T-cell (primary cell): ENCODE measurements at regions not wholly inside any gene's neighbourhood (a gene's known extent, or its start where the extent isn't known, plus 50 kb on each side); places are given as distances from the start of the nearest gene placed in this dataset.

Source experiments
- ATAC-seq, 4 experiments: fragments of 200-7000 bp in 3 of 4; fragments of 150-1000 bp in 1 of 4; cut with Tn5 transposase; replicated peaks in 1 of 4; 1 replicate in 3 of 4; 2 replicates in 1 of 4; pipeline ENCODE4 v1.10.0; 2021; ENCODE audit warnings: moderate library complexity in 3 of 4, mild to moderate bottlenecking in 2 of 4, moderate number of reproducible peaks in 1 of 4
- CTCF ChIA-PET, 2 donors: fragments of 300-600 bp; sonication (Branson Sonifier 250); formaldehyde crosslinking; loops; one replicate each; lab custom pipeline; 2022; ENCODE audit warnings: antibody characterized with exemption in 2 of 2; lab: Charles Lee
- POLR2A ChIA-PET, 2 donors: fragments of 300-600 bp; sonication (Branson Sonifier 250); formaldehyde crosslinking; loops; one replicate each; lab custom pipeline; 2022; ENCODE audit warnings: antibody characterized with exemption in 2 of 2; lab: Charles Lee
- DNase-seq, 35 experiments: peaks; one replicate each; pipeline versions ENCODE4 v3.0.0 to v3.0.0-alpha.2; 2013 to 2023
- H3K27ac ChIP-seq: one replicate; pipeline ENCODE4 v1.5.1; 2013; ENCODE audit warnings: low read length
- H3K27me3 ChIP-seq, 2 experiments: replicated peaks in 1 of 2; 1 replicate in 1 of 2; 2 replicates in 1 of 2; pipeline versions ENCODE4 v1.6.1 to v1.7.0; 2013; ENCODE audit warnings: low read length in 1 of 2, mixed read lengths in 1 of 2; ENCODE audit not compliant: control insufficient read depth in 2 of 2, insufficient read depth in 2 of 2; ENCODE audit errors: extremely low read depth in 1 of 2
- H3K36me3 ChIP-seq, 2 donors: 1 replicate in 1 of 2; 2 replicates in 1 of 2; pipeline versions ENCODE4 v1.6.1 to v1.7.0; 2013; ENCODE audit warnings: low read length in 1 of 2; ENCODE audit not compliant: control insufficient read depth in 2 of 2, insufficient read depth in 1 of 2; ENCODE audit errors: extremely low read depth in 1 of 2
- H3K4me1 ChIP-seq, 2 experiments: 1 replicate in 1 of 2; 2 replicates in 1 of 2; pipeline versions ENCODE4 v1.6.1 to v1.7.0; 2013; ENCODE audit warnings: low read length in 2 of 2, mixed read lengths in 1 of 2; ENCODE audit not compliant: insufficient read depth in 2 of 2, control insufficient read depth in 1 of 2; ENCODE audit errors: extremely low read depth in 1 of 2
- H3K4me3 ChIP-seq, 2 donors: 1 replicate in 1 of 2; 2 replicates in 1 of 2; pipeline versions ENCODE4 v1.5.1 to v1.7.0; 2013; ENCODE audit warnings: mild to moderate bottlenecking in 2 of 2, low read length in 1 of 2, moderate library complexity in 1 of 2; ENCODE audit not compliant: control insufficient read depth in 1 of 2; ENCODE audit errors: extremely low read depth in 1 of 2
- H3K9me3 ChIP-seq: 2 replicates; pipeline ENCODE4 v1.7.0; 2013
- H3K27ac Mint-ChIP-seq, 2 donors: one replicate each; pipeline ENCODE4 v1.8.0; 2020 to 2021; ENCODE audit warnings: mild to moderate bottlenecking in 2 of 2, mixed read lengths in 2 of 2
- H3K27me3 Mint-ChIP-seq, 2 donors: one replicate each; pipeline ENCODE4 v1.8.0; 2021 to 2022; ENCODE audit warnings: mixed read lengths in 2 of 2
- H3K36me3 Mint-ChIP-seq: one replicate; pipeline ENCODE4 v1.8.0; 2021; ENCODE audit warnings: mixed read lengths
- H3K4me1 Mint-ChIP-seq, 3 donors: one replicate each; pipeline ENCODE4 v1.8.0; 2020 to 2022; ENCODE audit warnings: mixed read lengths in 3 of 3, mild to moderate bottlenecking in 1 of 3
- H3K4me3 Mint-ChIP-seq, 3 donors: one replicate each; pipeline ENCODE4 v1.8.0; 2020 to 2022; ENCODE audit warnings: mild to moderate bottlenecking in 3 of 3, mixed read lengths in 3 of 3, moderate library complexity in 3 of 3
- H3K9me3 Mint-ChIP-seq, 3 donors: one replicate each; pipeline ENCODE4 v1.8.0; 2020 to 2022; ENCODE audit warnings: mixed read lengths in 3 of 3
- WGBS: methylation state at CpG from one replicate; pipeline ENCODE4 v1.1.5; 2013; ENCODE audit warnings: missing lambda C conversion rate; ENCODE audit not compliant: insufficient coverage; 5-methylcytosine and 5-hydroxymethylcytosine counted together

DNA sequence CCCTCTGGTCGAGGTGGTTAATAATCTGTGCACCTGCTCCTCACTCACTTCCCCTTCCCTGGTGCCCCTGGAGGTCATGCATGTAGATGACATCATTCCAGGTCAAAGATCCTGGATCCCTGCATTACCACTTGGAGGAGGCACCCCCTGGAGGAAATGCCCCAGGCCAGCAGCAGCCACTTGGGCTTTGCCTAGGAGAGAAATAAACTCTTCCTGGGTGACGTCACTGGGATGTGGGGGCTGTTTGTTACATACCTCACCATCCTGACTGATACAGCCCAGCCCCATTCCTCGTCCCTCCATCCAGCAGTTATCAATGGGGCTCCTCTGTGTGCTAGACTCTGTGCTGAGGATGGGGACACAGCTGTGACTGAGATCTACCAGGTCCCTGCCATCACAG, 433.6 kb downstream of the PTPRU start:
- Mint-ChIP-seq H3K27me3 (peaks cover 16 to 21% of the 10 kb centered on the region in 2 donors), H3K4me1 (no peaks in the 10 kb centered on the region)
- no peak for DNase-seq

DNA sequence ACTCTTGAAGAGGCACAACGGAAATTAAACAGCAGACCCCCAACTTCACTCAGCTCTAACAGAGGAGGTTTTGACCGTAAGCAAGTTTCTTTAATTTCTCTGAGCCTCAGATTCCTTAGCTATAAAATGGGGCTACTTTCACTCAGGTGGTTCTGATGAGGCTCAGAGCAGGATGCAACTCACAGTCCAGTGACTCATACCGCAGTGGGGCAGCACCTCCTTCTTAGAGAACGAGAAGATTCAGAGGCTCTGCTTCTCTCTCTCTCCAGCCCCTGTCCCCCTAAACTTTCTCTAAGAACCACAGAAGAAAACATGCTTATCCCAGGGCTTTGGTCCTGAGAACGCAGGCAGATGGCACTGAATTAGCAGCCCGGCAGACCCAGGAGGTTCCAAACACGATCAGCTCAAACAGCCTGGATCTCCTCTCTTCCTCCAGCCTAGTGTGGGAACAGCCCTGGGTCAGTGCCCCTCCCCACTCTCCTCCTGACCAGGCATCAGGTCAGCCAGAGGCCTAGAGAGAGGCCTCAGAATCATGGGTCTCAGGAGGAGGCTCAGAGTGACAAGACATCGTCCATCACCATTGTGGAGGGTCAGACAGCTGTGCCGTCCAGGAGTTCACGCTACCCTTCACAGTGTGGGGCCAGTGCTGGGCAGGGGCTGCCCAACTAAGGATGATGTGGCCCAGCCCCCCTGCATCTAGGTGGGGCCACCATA, 433.0 kb downstream of the PTPRU start:
- 59% methylated on average over 7 of the region's 10 CpGs for WGBS
- Mint-ChIP-seq H3K4me3 (no peak overlapping the region), H3K4me1 (no peaks in the 10 kb centered on the region), H3K36me3 (no peaks in the 10 kb centered on the region), H3K9me3 (no peaks in the 10 kb centered on the region), H3K27me3 (peaks cover 21 to 26% of the 10 kb centered on the region in 2 donors), H3K27ac (no peak overlapping the region)
- DNase-seq (no peak), ATAC-seq (no peak)
- Histone ChIP-seq H3K4me3 (no peak overlapping the region), H3K36me3 (no peaks in the 10 kb centered on the region), H3K9me3 (no peaks in the 10 kb centered on the region), H3K27me3 (peaks cover 2 to 18% of the 10 kb centered on the region in 2 experiments), H3K4me1 (no peaks in the 10 kb centered on the region), H3K27ac (no peak overlapping the region)
- POLR2A ChIA-PET, result no interaction called here
- CTCF ChIA-PET, result no interaction called here

More for the DNA sequence above, 433.6 kb downstream of the PTPRU start:
- H3K27ac ChIP-seq, result no peak overlapping the region
- POLR2A ChIA-PET, result no interaction called here
- Mint-ChIP-seq H3K36me3 (no peaks in the 10 kb centered on the region), H3K27ac (no peak overlapping the region), H3K9me3 (no peaks in the 10 kb centered on the region), H3K4me3 (no peak overlapping the region)
- CTCF ChIA-PET, result interaction anchor here in 1 of 2 donors (0.5 kb wide), 1 partner anchor 397 kb away, joined by 9 read pairs; no protein-coding TSS in a partner anchor
- H3K4me3 ChIP-seq, result no peak overlapping the region
- H3K4me1 ChIP-seq, result no peaks in the 10 kb centered on the region
- no peaks in the 10 kb centered on the region for H3K9me3 ChIP-seq
- no peaks in the 10 kb centered on the region for H3K36me3 ChIP-seq
- H3K27me3 ChIP-seq, result peaks cover 2 to 22% of the 10 kb centered on the region in 2 experiments
- WGBS, result no CpG with 5 or more reads among the region's 3 CpGs
- ATAC-seq, result no peak

DNA sequence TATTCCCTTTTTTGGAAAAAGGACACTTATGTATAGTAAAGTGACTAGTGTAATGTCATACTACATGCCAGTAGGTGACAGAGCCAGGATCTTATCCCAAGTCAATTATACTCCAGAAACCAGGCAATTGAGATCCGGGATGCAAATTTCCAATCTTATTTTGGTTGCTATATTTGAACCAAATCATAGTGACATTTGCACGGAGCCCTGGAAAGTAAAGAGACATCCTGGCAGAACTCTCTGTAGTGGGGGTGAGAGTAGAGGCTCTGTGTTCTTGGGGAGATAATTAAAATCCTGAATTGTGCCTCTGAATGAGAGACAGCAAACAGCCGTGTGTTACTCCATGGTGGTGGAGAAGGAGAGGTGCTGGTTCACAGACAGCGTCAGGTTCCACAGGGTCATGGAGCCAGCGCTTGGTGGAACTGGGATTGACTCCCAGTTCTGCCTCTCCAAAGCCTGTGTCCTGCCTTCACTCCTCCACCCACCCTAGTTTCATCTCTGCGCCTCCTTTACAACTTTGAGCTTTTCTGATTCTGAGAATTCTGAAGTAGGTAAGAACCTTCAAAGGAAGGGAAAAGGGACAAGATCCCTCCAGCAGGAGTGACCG, 432.3 kb downstream of the PTPRU start:
- Histone ChIP-seq H3K27me3 (peaks cover 2 to 17% of the 10 kb centered on the region in 2 experiments), H3K36me3 (no peaks in the 10 kb centered on the region), H3K4me3 (no peak overlapping the region), H3K27ac (no peak overlapping the region), H3K9me3 (no peaks in the 10 kb centered on the region), H3K4me1 (no peaks in the 10 kb centered on the region)
- H3K4me3 Mint-ChIP-seq, result no peak overlapping the region
- peaks cover 25 to 30% of the 10 kb centered on the region in 2 donors for H3K27me3 Mint-ChIP-seq
- POLR2A ChIA-PET, result no interaction called here
- no peaks in the 10 kb centered on the region for H3K36me3 Mint-ChIP-seq
- CTCF ChIA-PET, result no interaction called here
- H3K9me3 Mint-ChIP-seq, result no peaks in the 10 kb centered on the region
- no peak for ATAC-seq
- H3K27ac Mint-ChIP-seq, result no peak overlapping the region
- no peaks in the 10 kb centered on the region for H3K4me1 Mint-ChIP-seq
- no peak for DNase-seq
- WGBS, result 84% methylated on average over 2 of the region's 7 CpGs

DNA sequence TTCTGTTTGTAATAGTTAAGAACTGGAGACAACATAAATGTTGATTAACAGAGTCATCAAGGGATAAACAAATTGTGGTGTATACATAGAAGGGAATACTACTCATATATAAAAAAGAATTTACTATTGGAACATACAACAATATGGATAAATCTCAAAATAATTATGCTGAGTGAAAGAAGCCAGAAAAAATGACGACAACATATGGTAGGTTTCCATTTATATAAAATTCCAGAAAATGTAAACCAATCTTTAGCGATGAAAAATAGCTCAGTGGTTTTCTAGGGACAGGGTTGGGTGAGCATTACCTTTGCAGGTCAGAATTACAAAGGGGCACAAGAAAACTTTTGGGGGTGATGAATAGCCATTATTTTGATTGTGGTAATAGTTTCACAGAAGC, 431.6 kb downstream of the PTPRU start:
- Histone ChIP-seq H3K4me3 (no peak overlapping the region), H3K27me3 (peaks cover 2 to 17% of the 10 kb centered on the region in 2 experiments), H3K9me3 (no peaks in the 10 kb centered on the region), H3K36me3 (no peaks in the 10 kb centered on the region), H3K27ac (no peak overlapping the region), H3K4me1 (no peaks in the 10 kb centered on the region)
- DNase-seq, result no peak
- ChIA-PET CTCF (no interaction called here), POLR2A (no interaction called here)
- H3K4me1 Mint-ChIP-seq, result no peaks in the 10 kb centered on the region
- H3K36me3 Mint-ChIP-seq, result no peaks in the 10 kb centered on the region
- peaks cover 28 to 30% of the 10 kb centered on the region in 2 donors for H3K27me3 Mint-ChIP-seq
- no CpG with 5 or more reads among the region's 2 CpGs for WGBS
- ATAC-seq, result no peak
- H3K4me3 Mint-ChIP-seq, result no peak overlapping the region
- H3K9me3 Mint-ChIP-seq, result no peaks in the 10 kb centered on the region
- no peak overlapping the region for H3K27ac Mint-ChIP-seq

DNA sequence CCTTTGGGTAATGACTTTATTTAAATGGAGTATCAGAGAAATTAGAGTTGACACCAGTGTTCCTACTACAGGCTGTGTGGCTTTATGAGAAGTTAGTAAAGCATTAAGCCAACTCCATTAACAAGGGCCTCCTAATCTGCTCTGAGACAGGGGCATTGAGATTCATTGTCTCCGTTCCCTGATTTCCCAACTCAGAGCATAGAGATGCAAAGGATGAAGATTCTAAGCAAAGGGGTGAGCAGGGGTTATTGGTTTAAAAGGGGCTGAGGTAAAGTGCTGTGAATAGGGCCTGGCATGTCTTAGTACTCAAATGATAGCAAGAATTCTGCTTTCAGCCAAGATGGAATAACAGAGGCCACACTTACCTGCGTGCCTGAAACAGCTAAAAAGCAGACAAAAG, 428.4 kb downstream of the PTPRU start:
- peaks cover 30 to 36% of the 10 kb centered on the region in 2 donors for H3K27me3 Mint-ChIP-seq

DNA sequence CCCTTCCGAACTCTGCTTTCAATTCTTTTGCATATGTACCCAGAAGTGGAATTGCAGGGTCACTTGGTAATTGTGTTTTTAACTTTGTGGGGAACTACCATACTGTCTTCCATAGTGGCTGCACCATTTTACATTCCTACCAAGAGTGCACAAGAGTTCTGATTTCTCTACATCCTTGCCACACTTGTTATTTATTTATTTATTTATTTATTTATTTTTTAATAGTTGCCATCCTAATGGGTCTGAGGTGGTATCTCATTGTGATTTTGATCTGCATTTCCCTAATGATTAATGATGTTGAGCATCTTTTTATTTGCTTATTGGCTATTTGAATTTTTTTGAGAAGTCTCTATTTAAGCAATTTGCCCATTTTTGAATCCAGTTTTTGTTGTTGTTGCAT, 422.4 kb downstream of the PTPRU start:
- H3K27me3 Mint-ChIP-seq, result peaks cover 26 to 33% of the 10 kb centered on the region in 2 donors
- POLR2A ChIA-PET, result no interaction called here
- CTCF ChIA-PET, result no interaction called here
- H3K4me1 Mint-ChIP-seq, result no peaks in the 10 kb centered on the region
- H3K9me3 Mint-ChIP-seq, result peaks cover 16 to 24% (median 21%) of the 10 kb centered on the region in 3 donors
- H3K27ac Mint-ChIP-seq, result no peak overlapping the region
- Histone ChIP-seq H3K27me3 (no peaks in the 10 kb centered on the region), H3K9me3 (no peaks in the 10 kb centered on the region), H3K4me1 (no peaks in the 10 kb centered on the region), H3K27ac (no peak overlapping the region), H3K4me3 (no peak overlapping the region), H3K36me3 (no peaks in the 10 kb centered on the region)
- no CpG with 5 or more reads among the region's 1 CpG for WGBS
- ATAC-seq (no peak), DNase-seq (no peak)
- no peak overlapping the region for H3K4me3 Mint-ChIP-seq
- H3K36me3 Mint-ChIP-seq, result no peaks in the 10 kb centered on the region

More for the DNA sequence above, 428.4 kb downstream of the PTPRU start:
- H3K27ac Mint-ChIP-seq, result no peak overlapping the region
- H3K4me1 Mint-ChIP-seq, result no peaks in the 10 kb centered on the region
- peaks cover 2 to 4% of the 10 kb centered on the region in 2 experiments for H3K27me3 ChIP-seq
- H3K4me3 ChIP-seq, result no peak overlapping the region
- no peaks in the 10 kb centered on the region for H3K4me1 ChIP-seq
- no peaks in the 10 kb centered on the region for H3K36me3 ChIP-seq
- H3K36me3 Mint-ChIP-seq, result no peaks in the 10 kb centered on the region
- no peak overlapping the region for H3K27ac ChIP-seq
- no peaks in the 10 kb centered on the region for H3K9me3 ChIP-seq
- 73% methylated on average over 2 of the region's 2 CpGs for WGBS
- no peak overlapping the region for H3K4me3 Mint-ChIP-seq
- ChIA-PET POLR2A (no interaction called here), CTCF (no interaction called here)
- H3K9me3 Mint-ChIP-seq, result peaks cover 10 to 18% (median 10%) of the 10 kb centered on the region in 3 donors
- no peak for ATAC-seq
- no peak for DNase-seq
